ENCODE measurements at regions not wholly inside any gene's neighbourhood (a gene's known extent, or its start where the extent isn't known, plus 50 kb on each side); places are given as distances from the start of the nearest gene placed in this dataset.

GRCh38 chr6:126831461-126831860, 287.0 kb upstream of the RSPO3 start:
- DNase-seq (ENCODE audit: extremely low spot score, unreplicated experiment) = no peak
- H3K4me3 Mint-ChIP-seq = no peak overlapping the region
- no peak overlapping the region for H3K27ac Mint-ChIP-seq
- no peaks in the 10 kb centered on the region for H3K4me1 Mint-ChIP-seq (ENCODE audit: unreplicated experiment)
- TF ChIP-seq CTCF (conservative IDR thresholded peaks at IDR 0.05) = no peak
- H3K36me3 Mint-ChIP-seq = no peaks in the 10 kb centered on the region
- H3K9me3 Mint-ChIP-seq = no peaks in the 10 kb centered on the region
- H3K27me3 Mint-ChIP-seq = no peaks in the 10 kb centered on the region

GRCh38 chr6:126842769-126843168, 275.7 kb upstream of the RSPO3 start:
- no peaks in the 10 kb centered on the region for H3K27me3 Mint-ChIP-seq
- no peaks in the 10 kb centered on the region for H3K9me3 Mint-ChIP-seq
- H3K36me3 Mint-ChIP-seq = no peaks in the 10 kb centered on the region
- H3K4me1 Mint-ChIP-seq (ENCODE audit: unreplicated experiment) = no peaks in the 10 kb centered on the region
- no peak overlapping the region for H3K4me3 Mint-ChIP-seq
- no peak overlapping the region for H3K27ac Mint-ChIP-seq
- no peak for TF ChIP-seq CTCF (conservative IDR thresholded peaks at IDR 0.05)
- no peak for DNase-seq (ENCODE audit: extremely low spot score, unreplicated experiment)

DNA sequence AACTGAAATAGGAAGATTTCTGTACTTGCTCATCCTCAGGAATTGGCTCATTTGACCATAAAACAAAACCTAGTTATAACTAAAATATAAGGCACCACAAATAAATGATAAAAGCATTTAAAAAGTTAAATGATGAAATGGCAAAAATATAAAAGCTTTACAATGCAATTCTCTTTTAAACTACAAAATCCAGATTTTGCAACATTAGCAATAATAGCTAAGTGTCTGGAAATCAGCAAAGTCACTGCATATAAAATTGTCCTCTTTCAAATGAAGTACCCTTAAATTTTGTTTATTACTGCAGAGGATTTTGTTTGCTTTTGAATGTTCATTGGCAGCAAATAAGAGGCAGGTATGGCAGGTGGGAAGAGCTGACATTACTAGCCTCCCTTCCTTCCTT, 270.4 kb upstream of the RSPO3 start:
- peaks cover under 1% of the 10 kb centered on the region for H3K36me3 Mint-ChIP-seq
- H3K27me3 Mint-ChIP-seq = peaks cover 5% of the 10 kb centered on the region
- no peak for TF ChIP-seq CTCF (conservative IDR thresholded peaks at IDR 0.05)
- H3K27ac Mint-ChIP-seq = no peak overlapping the region
- H3K9me3 Mint-ChIP-seq = peaks cover under 1% of the 10 kb centered on the region
- no peak for DNase-seq (ENCODE audit: extremely low spot score, unreplicated experiment)
- H3K4me1 Mint-ChIP-seq (ENCODE audit: unreplicated experiment) = no peaks in the 10 kb centered on the region
- H3K4me3 Mint-ChIP-seq = no peak overlapping the region

DNA sequence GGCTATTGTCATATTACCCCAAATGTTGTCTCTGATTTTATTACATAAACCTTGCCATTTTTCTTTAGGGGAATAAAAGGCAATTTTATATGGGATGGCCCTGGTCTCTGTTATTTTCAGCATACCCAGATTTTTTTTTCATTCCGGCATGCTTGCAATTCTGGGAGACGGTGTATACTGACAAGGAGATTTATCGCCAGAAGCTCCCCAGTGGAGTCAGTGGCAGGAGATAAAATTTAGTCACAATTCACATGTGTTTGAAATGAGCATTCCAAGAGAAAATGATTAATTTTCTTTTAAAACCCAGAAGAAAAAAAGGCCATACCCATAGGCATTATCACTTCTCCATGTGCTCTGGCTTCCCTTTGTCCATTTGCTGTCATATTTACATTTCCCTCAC, 250.8 kb upstream of the RSPO3 start:
- H3K9me3 Mint-ChIP-seq = no peaks in the 10 kb centered on the region
- no peak for TF ChIP-seq CTCF (conservative IDR thresholded peaks at IDR 0.05)
- H3K36me3 Mint-ChIP-seq = no peaks in the 10 kb centered on the region
- no peak for DNase-seq (ENCODE audit: extremely low spot score, unreplicated experiment)
- H3K27me3 Mint-ChIP-seq = no peaks in the 10 kb centered on the region
- no peaks in the 10 kb centered on the region for H3K4me1 Mint-ChIP-seq (ENCODE audit: unreplicated experiment)
- H3K4me3 Mint-ChIP-seq = no peak overlapping the region
- no peak overlapping the region for H3K27ac Mint-ChIP-seq

- no peak for DNase-seq (ENCODE audit: extremely low spot score, unreplicated experiment)
- TF ChIP-seq CTCF (conservative IDR thresholded peaks at IDR 0.05) = no peak
- Mint-ChIP-seq H3K9me3 (no peaks in the 10 kb centered on the region), H3K27me3 (no peaks in the 10 kb centered on the region), H3K36me3 (no peaks in the 10 kb centered on the region), H3K4me3 (no peak overlapping the region), H3K4me1 (ENCODE audit: unreplicated experiment) (no peaks in the 10 kb centered on the region), H3K27ac (no peak overlapping the region)
These were observed 245.1 kb upstream of the RSPO3 start for GRCh38 chr6:126873351-126873750.

- TF ChIP-seq CTCF (conservative IDR thresholded peaks at IDR 0.05) = no peak
- no peaks in the 10 kb centered on the region for H3K4me1 Mint-ChIP-seq (ENCODE audit: unreplicated experiment)
These were observed 244.7 kb upstream of the RSPO3 start for GRCh38 chr6:126873791-126874190.

More at GRCh38 chr6:126873791-126874190, 244.7 kb upstream of the RSPO3 start:
- Mint-ChIP-seq H3K27me3 (no peaks in the 10 kb centered on the region), H3K4me3 (no peak overlapping the region), H3K27ac (no peak overlapping the region), H3K36me3 (no peaks in the 10 kb centered on the region), H3K9me3 (no peaks in the 10 kb centered on the region)
- no peak for DNase-seq (ENCODE audit: extremely low spot score, unreplicated experiment)

Measured in type B pancreatic cell (in vitro differentiated cells).